ENCODE measurements at regions not wholly inside any gene's neighbourhood (a gene's known extent, or its start where the extent isn't known, plus 50 kb on each side); places are given as distances from the start of the nearest gene placed in this dataset.
A peak's percentile ranks its signal among the peaks of the same experiment; 100 is the strongest.
"Not testable (repeated sequence)": the region's sequence is repeated elsewhere in the genome, so short reads cannot be mapped to it uniquely, and the experiment has no call there.

DNA sequence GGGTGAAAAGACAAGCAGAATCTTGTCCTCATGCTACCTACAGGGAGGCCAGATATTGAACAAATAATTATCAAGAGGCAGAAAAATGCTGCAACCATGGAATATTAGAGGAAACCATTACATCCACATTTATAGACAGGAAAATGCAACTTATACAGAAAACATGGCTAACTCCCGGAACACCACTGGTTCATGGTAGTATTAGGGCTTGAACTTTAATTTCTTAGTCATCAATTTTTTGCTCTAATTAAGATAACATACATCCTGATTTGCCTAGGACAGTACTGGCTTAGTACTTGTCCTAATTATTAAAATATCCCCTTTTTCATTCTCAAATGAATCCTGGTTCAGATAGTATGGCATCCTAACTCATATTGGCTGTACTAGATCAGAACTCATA is 76.3 kb upstream of the TGFBR2 start:
- WGBS, 2 donors, result 96 to 99% methylated on average over 1 of the region's 1 CpG
- H3K27me3 ChIP-seq (ENCODE audit: control insufficient read depth in 1 of 2, insufficient read depth in 2 of 2, low read length in 1 of 2), result no peaks in the 10 kb centered on the region
- DNase-seq, result no peak
- H3K9me3 ChIP-seq (ENCODE audit: control insufficient read depth, low read length), result no peaks in the 10 kb centered on the region
- no peak for ATAC-seq (ENCODE audit: low FRiP score)
- intact Hi-C loops (cut with DNase I), result loop anchor here in 1 of 2 donors (5.0 kb wide), 1 partner anchor 147 kb away; no protein-coding TSS in a partner anchor
- no peak overlapping the region for H3K27ac ChIP-seq (ENCODE audit: low read depth in 1 of 2, low read length in 2 of 2)
- no peak overlapping the region for H3K4me3 ChIP-seq (ENCODE audit: low read length in 2 of 2)
- H3K4me1 ChIP-seq (ENCODE audit: control insufficient read depth in 1 of 2, insufficient read depth in 2 of 2, low read length in 2 of 2), result peaks cover 4 to 8% of the 10 kb centered on the region in 2 donors
- no peaks in the 10 kb centered on the region for H3K36me3 ChIP-seq (ENCODE audit: control insufficient read depth in 1 of 2, insufficient read depth in 2 of 2, low read length in 1 of 2)

DNA sequence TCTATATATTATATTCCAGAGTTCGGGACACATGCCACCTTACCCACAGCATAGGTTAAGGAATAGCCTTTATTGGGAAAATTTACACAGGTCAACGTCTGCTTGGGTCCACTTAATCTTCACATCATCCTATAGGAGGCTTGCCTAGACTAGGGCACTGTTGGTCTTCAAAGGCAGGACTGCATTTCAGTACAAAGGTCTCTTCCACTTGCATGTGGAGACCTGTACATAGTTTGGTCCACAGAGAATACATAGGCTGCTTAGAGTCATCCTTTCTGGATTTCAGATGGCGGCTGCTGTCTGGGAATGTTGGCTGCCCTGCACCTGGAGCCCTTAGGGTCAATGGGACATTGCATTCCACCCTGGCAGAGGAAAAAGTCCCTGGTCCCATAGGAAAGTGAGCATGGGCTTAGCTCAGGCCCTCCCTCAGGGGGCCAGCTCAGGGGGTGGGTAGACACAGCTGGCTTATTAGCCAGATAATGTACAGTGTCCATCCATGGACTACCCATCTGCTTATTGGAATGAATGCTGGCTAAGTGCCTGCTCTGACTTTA is 75.3 kb upstream of the TGFBR2 start:
- H3K27me3 ChIP-seq (ENCODE audit: control insufficient read depth in 1 of 2, insufficient read depth in 2 of 2, low read length in 1 of 2), result no peaks in the 10 kb centered on the region
- WGBS, 2 donors, result 92 to 96% methylated on average over 3 of the region's 3 CpGs
- no peak for ATAC-seq (ENCODE audit: low FRiP score)

DNA sequence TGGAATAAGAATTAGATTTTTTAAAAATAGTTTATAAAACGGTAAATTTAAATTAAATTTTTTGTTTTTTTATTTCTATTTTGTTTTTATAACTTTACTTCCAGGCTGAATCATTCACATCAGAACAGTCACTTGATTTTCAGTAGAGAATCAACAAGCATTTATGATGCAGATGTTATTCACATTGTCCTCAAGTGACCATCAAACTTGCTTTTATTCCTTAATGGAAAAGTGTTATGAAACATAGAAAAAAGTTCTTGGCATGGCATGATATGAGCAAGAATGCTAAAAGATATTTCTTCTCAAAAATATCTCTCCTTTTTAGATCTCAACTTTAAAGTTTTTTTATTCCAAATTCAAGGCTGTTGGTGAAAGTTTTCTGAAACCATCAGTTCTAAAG is 70.9 kb upstream of the TGFBR2 start:
- no peaks in the 10 kb centered on the region for H3K27me3 ChIP-seq (ENCODE audit: control insufficient read depth in 1 of 2, insufficient read depth in 2 of 2, low read length in 1 of 2)
- no peaks in the 10 kb centered on the region for H3K9me3 ChIP-seq (ENCODE audit: control insufficient read depth, low read length)
- H3K36me3 ChIP-seq (ENCODE audit: control insufficient read depth in 1 of 2, insufficient read depth in 2 of 2, low read length in 1 of 2), result no peaks in the 10 kb centered on the region
- 13 to 27% methylated on average over 1 of the region's 1 CpG for WGBS, 2 donors
- ATAC-seq (ENCODE audit: low FRiP score) (no peak), DNase-seq (no peak)
- no peaks in the 10 kb centered on the region for H3K4me1 ChIP-seq (ENCODE audit: control insufficient read depth in 1 of 2, insufficient read depth in 2 of 2, low read length in 2 of 2)
- no peak overlapping the region for H3K4me3 ChIP-seq (ENCODE audit: low read length in 2 of 2)
- no peak overlapping the region for H3K27ac ChIP-seq (ENCODE audit: low read depth in 1 of 2, low read length in 2 of 2)
- intact Hi-C loops (cut with DNase I), result no loop called here

More for the DNA sequence above, 75.3 kb upstream of the TGFBR2 start:
- no peaks in the 10 kb centered on the region for H3K9me3 ChIP-seq (ENCODE audit: control insufficient read depth, low read length)
- peaks cover 4 to 8% of the 10 kb centered on the region in 2 donors for H3K4me1 ChIP-seq (ENCODE audit: control insufficient read depth in 1 of 2, insufficient read depth in 2 of 2, low read length in 2 of 2)
- H3K27ac ChIP-seq (ENCODE audit: low read depth in 1 of 2, low read length in 2 of 2), result no peak overlapping the region
- DNase-seq, result no peak
- no peak overlapping the region for H3K4me3 ChIP-seq (ENCODE audit: low read length in 2 of 2)
- H3K36me3 ChIP-seq (ENCODE audit: control insufficient read depth in 1 of 2, insufficient read depth in 2 of 2, low read length in 1 of 2), result no peaks in the 10 kb centered on the region
- intact Hi-C loops (cut with DNase I), result loop anchor here in 1 of 2 donors (5.0 kb wide), 1 partner anchor 146 kb away; no protein-coding TSS in a partner anchor

DNA sequence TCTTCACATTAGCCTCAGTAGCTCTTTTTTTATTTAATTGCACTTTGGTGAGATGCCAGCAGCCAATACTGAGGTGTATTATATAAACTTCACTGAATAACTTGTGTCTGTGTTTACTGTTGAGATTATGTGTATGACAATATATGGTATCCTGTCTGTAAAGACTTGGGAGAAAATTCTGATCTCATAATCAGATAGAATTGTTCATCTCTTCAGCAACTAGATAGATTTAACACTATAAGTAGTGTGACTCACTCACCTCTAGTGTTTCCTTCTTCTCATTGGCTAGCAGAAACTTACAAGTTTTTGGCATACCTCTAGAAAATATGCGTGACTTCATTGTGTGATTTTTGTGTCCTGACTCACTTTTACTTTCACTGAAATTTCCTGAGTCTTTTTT is 67.6 kb upstream of the TGFBR2 start:
- H3K9me3 ChIP-seq (ENCODE audit: control insufficient read depth, low read length), result no peaks in the 10 kb centered on the region
- no peaks in the 10 kb centered on the region for H3K36me3 ChIP-seq (ENCODE audit: control insufficient read depth in 1 of 2, insufficient read depth in 2 of 2, low read length in 1 of 2)
- no peak for ATAC-seq (ENCODE audit: low FRiP score)
- intact Hi-C loops (cut with DNase I), result no loop called here
- no peaks in the 10 kb centered on the region for H3K27me3 ChIP-seq (ENCODE audit: control insufficient read depth in 1 of 2, insufficient read depth in 2 of 2, low read length in 1 of 2)
- no peak for DNase-seq
- H3K4me3 ChIP-seq (ENCODE audit: low read length in 2 of 2), result no peak overlapping the region
- H3K27ac ChIP-seq (ENCODE audit: low read depth in 1 of 2, low read length in 2 of 2), result no peak overlapping the region
- no peaks in the 10 kb centered on the region for H3K4me1 ChIP-seq (ENCODE audit: control insufficient read depth in 1 of 2, insufficient read depth in 2 of 2, low read length in 2 of 2)
- 8 to 15% methylated on average over 1 of the region's 1 CpG for WGBS, 2 donors

DNA sequence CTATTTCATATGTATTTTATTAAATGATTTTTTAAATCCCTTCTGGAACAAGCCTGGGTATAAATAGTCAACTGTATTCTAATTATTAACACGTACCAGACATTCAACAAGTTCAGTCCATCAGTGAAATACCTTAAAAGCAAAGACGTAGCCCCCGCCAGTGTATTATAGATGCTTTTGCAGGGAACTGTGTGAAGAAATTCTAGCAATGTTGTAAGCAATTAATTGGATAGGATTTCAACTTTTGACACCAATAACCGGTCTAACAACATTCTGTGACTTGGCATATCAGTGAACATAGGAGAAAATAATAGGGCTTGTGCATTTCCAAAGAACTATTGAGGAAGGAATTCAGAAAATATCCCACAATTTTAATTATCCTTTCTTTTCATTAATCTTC is 67.2 kb upstream of the TGFBR2 start:
- H3K4me1 ChIP-seq (ENCODE audit: control insufficient read depth in 1 of 2, insufficient read depth in 2 of 2, low read length in 2 of 2), result no peaks in the 10 kb centered on the region
- H3K27ac ChIP-seq (ENCODE audit: low read depth in 1 of 2, low read length in 2 of 2), result no peak overlapping the region
- no peaks in the 10 kb centered on the region for H3K27me3 ChIP-seq (ENCODE audit: control insufficient read depth in 1 of 2, insufficient read depth in 2 of 2, low read length in 1 of 2)
- WGBS, 2 donors, result 72 to 73% methylated on average over 4 of the region's 4 CpGs
- no peaks in the 10 kb centered on the region for H3K9me3 ChIP-seq (ENCODE audit: control insufficient read depth, low read length)
- intact Hi-C loops (cut with DNase I), result no loop called here
- DNase-seq (no peak), ATAC-seq (ENCODE audit: low FRiP score) (no peak)
- H3K36me3 ChIP-seq (ENCODE audit: control insufficient read depth in 1 of 2, insufficient read depth in 2 of 2, low read length in 1 of 2), result no peaks in the 10 kb centered on the region
- no peak overlapping the region for H3K4me3 ChIP-seq (ENCODE audit: low read length in 2 of 2)

DNA sequence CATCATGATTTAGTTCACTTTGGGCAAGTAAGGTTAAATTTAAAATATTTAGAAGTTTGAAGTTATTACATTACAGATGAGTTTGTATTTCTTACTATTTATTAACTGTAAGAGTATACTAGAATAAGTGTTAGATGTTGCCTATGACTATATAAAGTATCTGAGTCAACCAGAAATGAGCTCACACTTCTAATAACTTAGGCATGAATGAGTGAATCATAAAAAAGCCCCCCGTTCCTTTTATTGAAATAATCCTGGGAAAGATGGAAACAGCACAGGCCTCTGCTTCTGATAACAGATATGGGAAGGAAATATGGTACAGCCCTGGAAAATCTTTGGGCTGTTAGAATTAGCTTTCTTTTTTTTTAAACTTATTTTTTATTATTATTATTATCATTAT is 66.6 kb upstream of the TGFBR2 start:
- Histone ChIP-seq H3K27ac (ENCODE audit: low read depth in 1 of 2, low read length in 2 of 2) (no peak overlapping the region), H3K4me3 (ENCODE audit: low read length in 2 of 2) (no peak overlapping the region), H3K36me3 (ENCODE audit: control insufficient read depth in 1 of 2, insufficient read depth in 2 of 2, low read length in 1 of 2) (no peaks in the 10 kb centered on the region), H3K27me3 (ENCODE audit: control insufficient read depth in 1 of 2, insufficient read depth in 2 of 2, low read length in 1 of 2) (no peaks in the 10 kb centered on the region), H3K4me1 (ENCODE audit: control insufficient read depth in 1 of 2, insufficient read depth in 2 of 2, low read length in 2 of 2) (no peaks in the 10 kb centered on the region), H3K9me3 (ENCODE audit: control insufficient read depth, low read length) (no peaks in the 10 kb centered on the region)
- intact Hi-C loops (cut with DNase I), result no loop called here
- DNase-seq, result no peak
- ATAC-seq (ENCODE audit: low FRiP score), result no peak
- WGBS, 2 donors, result 3 to 12% methylated on average over 1 of the region's 1 CpG

DNA sequence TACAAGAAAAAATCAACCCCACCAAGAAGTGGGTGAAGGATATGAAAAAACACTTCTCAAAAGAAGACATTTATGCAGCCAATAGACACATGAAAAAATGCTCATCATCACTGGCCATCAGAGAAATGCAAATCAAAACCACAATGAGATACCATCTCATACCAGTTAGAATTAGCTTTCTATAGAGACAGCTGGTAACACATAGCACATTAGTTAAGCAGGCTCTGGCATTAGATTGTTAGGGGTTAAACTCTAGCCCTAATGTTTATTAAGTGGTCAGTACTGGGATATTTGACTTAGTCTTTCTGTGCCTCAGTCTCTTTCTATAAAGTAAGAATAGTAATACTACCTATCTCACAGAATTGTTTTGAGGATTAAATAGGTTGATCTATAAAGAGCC is 65.2 kb upstream of the TGFBR2 start:
- H3K27ac ChIP-seq (ENCODE audit: low read depth in 1 of 2, low read length in 2 of 2); DNase-seq; H3K9me3 ChIP-seq (ENCODE audit: control insufficient read depth, low read length); ATAC-seq (ENCODE audit: low FRiP score); intact Hi-C loops (cut with DNase I); H3K4me3 ChIP-seq (ENCODE audit: low read length in 2 of 2); H3K36me3 ChIP-seq (ENCODE audit: control insufficient read depth in 1 of 2, insufficient read depth in 2 of 2, low read length in 1 of 2); H3K27me3 ChIP-seq (ENCODE audit: control insufficient read depth in 1 of 2, insufficient read depth in 2 of 2, low read length in 1 of 2); H3K4me1 ChIP-seq (ENCODE audit: control insufficient read depth in 1 of 2, insufficient read depth in 2 of 2, low read length in 2 of 2): not testable (repeated sequence)

DNA sequence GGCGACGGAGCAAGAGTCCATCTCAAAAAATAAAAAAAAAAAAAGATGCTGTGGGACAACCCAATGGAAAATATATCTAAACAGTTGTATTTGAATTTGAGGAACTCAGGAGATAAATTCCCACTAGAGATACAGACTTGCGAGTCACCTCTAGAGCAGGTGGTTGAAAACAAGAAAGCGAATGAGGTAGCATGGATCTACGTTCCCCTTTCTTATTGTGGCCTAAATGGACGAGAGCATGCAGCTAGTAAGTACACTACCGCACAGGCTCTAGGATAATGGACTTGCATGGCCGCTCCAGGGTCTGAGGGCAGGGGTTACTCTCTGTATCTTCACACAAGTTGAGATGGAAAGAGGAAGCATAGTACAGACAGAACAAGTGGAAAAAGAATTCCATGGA is 63.5 kb upstream of the TGFBR2 start:
- DNase-seq, result no peak
- ATAC-seq (ENCODE audit: low FRiP score), result no peak
- no peaks in the 10 kb centered on the region for H3K4me1 ChIP-seq (ENCODE audit: control insufficient read depth in 1 of 2, insufficient read depth in 2 of 2, low read length in 2 of 2)
- intact Hi-C loops (cut with DNase I), result no loop called here
- no peaks in the 10 kb centered on the region for H3K36me3 ChIP-seq (ENCODE audit: control insufficient read depth in 1 of 2, insufficient read depth in 2 of 2, low read length in 1 of 2)
- H3K9me3 ChIP-seq (ENCODE audit: control insufficient read depth, low read length), result no peaks in the 10 kb centered on the region
- H3K27me3 ChIP-seq (ENCODE audit: control insufficient read depth in 1 of 2, insufficient read depth in 2 of 2, low read length in 1 of 2), result no peaks in the 10 kb centered on the region
- no peak overlapping the region for H3K27ac ChIP-seq (ENCODE audit: low read depth in 1 of 2, low read length in 2 of 2)
- no peak overlapping the region for H3K4me3 ChIP-seq (ENCODE audit: low read length in 2 of 2)
- WGBS, 2 donors, result 97 to 98% methylated on average over 8 of the region's 8 CpGs

DNA sequence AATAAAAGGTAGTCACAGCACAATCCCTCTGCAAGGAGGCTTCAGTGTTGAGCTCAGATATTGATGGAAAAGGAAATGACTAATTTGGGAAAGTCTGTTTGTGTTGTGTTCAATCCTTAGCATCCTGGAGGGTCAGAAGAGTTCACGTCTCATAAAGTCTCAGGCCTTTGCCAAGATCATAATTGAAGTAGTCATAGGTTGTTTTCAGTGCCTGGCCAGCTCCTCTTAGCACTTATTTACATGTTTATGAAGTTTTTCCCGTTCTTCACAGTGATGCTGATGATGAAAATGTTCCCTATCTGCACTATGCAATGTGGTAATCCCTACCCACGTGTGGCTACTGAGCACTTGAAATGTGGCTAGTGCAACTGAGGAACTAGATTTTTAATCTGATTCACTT is 61.6 kb upstream of the TGFBR2 start:
- ATAC-seq (ENCODE audit: low FRiP score), result peak; percentile 46
- Histone ChIP-seq H3K4me1 (ENCODE audit: control insufficient read depth in 1 of 2, insufficient read depth in 2 of 2, low read length in 2 of 2) (no peaks in the 10 kb centered on the region), H3K27ac (ENCODE audit: low read depth in 1 of 2, low read length in 2 of 2) (no peak overlapping the region), H3K9me3 (ENCODE audit: control insufficient read depth, low read length) (no peaks in the 10 kb centered on the region), H3K27me3 (ENCODE audit: control insufficient read depth in 1 of 2, insufficient read depth in 2 of 2, low read length in 1 of 2) (no peaks in the 10 kb centered on the region), H3K4me3 (ENCODE audit: low read length in 2 of 2) (no peak overlapping the region), H3K36me3 (ENCODE audit: control insufficient read depth in 1 of 2, insufficient read depth in 2 of 2, low read length in 1 of 2) (no peaks in the 10 kb centered on the region)
- WGBS, 2 donors, result 57 to 59% methylated on average over 3 of the region's 3 CpGs
- DNase-seq, result no peak
- intact Hi-C loops (cut with DNase I), result loop anchor here in 1 of 2 donors (5.0 kb wide), 1 partner anchor 57 kb away; no protein-coding TSS in a partner anchor

Measured in aorta (tissue), 5 donors.